Ishikawa (cell line): ENCODE measurements at regions not wholly inside any gene's neighbourhood (a gene's known extent, or its start where the extent isn't known, plus 50 kb on each side); places are given as distances from the start of the nearest gene placed in this dataset.

Source experiments
- CEBPB ChIP-seq: IDR thresholded peaks from 2 replicates; pipeline ENCODE4 v1.6.1; 2012
- CREB1 ChIP-seq: IDR thresholded peaks from 2 replicates; pipeline ENCODE4 v1.6.1; 2012; ENCODE audit warnings: low read depth
- EGR1 ChIP-seq: IDR thresholded peaks from 2 replicates; pipeline ENCODE4 v1.6.1; 2012
- EP300 ChIP-seq: IDR thresholded peaks from 2 replicates; pipeline ENCODE4 v1.6.1; 2012; ENCODE audit warnings: borderline replicate concordance
- FOXM1 ChIP-seq: IDR thresholded peaks from 2 replicates; pipeline ENCODE4 v1.6.1; 2012; ENCODE audit warnings: low read depth, borderline replicate concordance
- NFIC ChIP-seq: IDR thresholded peaks from 2 replicates; pipeline ENCODE4 v1.6.1; 2012
- RAD21 ChIP-seq: IDR thresholded peaks from 2 replicates; pipeline ENCODE4 v1.6.1; 2012; ENCODE audit warnings: low read depth
- TAF1 ChIP-seq: IDR thresholded peaks from 2 replicates; pipeline ENCODE4 v1.6.1; 2012; ENCODE audit warnings: low read depth, mild to moderate bottlenecking
- TCF12 ChIP-seq: IDR thresholded peaks from 2 replicates; pipeline ENCODE4 v1.6.1; 2012; ENCODE audit warnings: low read depth
- TEAD4 ChIP-seq: IDR thresholded peaks from 2 replicates; pipeline ENCODE4 v1.6.1; 2012
- YY1 ChIP-seq: IDR thresholded peaks from 2 replicates; pipeline ENCODE4 v1.6.1; 2012; ENCODE audit warnings: low read depth
- ZBTB7A ChIP-seq: IDR thresholded peaks from 2 replicates; pipeline ENCODE4 v1.6.1; 2012; ENCODE audit warnings: low read depth
- TF ChIP-seq, protein P1 (sequence below): IDR thresholded peaks from 2 replicates; pipeline ENCODE4 v1.6.1; 2012; ENCODE audit warnings: low read depth, mild to moderate bottlenecking
- TF ChIP-seq, protein P2 (sequence below): IDR thresholded peaks from 2 replicates; pipeline ENCODE4 v1.6.1; 2012
- TF ChIP-seq, protein P3 (sequence below): IDR thresholded peaks from 2 replicates; pipeline ENCODE4 v1.6.1; 2012

DNA sequence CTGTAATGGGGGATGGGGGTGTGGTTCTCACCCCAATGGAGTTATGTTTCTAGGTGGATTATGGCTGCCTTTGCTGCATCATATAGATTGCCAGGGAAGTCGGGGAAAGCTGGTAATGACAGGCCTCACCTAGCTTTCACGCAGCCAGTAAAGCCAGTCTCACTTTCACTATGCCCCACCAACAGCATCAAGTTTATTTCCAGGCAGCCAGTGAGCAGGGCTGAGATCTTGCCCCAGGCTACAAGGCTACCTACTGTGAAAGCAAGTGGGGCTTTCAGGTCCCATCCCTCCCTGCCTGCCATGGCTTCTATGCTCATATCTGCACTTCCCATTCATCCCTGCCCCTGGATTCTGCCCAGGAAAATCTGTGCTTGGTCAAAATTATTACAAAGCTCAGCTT is 61.7 kb upstream of the NXPH1 start:
- no peak for TF ChIP-seq ZBTB7A
- TF ChIP-seq, protein P1, sequence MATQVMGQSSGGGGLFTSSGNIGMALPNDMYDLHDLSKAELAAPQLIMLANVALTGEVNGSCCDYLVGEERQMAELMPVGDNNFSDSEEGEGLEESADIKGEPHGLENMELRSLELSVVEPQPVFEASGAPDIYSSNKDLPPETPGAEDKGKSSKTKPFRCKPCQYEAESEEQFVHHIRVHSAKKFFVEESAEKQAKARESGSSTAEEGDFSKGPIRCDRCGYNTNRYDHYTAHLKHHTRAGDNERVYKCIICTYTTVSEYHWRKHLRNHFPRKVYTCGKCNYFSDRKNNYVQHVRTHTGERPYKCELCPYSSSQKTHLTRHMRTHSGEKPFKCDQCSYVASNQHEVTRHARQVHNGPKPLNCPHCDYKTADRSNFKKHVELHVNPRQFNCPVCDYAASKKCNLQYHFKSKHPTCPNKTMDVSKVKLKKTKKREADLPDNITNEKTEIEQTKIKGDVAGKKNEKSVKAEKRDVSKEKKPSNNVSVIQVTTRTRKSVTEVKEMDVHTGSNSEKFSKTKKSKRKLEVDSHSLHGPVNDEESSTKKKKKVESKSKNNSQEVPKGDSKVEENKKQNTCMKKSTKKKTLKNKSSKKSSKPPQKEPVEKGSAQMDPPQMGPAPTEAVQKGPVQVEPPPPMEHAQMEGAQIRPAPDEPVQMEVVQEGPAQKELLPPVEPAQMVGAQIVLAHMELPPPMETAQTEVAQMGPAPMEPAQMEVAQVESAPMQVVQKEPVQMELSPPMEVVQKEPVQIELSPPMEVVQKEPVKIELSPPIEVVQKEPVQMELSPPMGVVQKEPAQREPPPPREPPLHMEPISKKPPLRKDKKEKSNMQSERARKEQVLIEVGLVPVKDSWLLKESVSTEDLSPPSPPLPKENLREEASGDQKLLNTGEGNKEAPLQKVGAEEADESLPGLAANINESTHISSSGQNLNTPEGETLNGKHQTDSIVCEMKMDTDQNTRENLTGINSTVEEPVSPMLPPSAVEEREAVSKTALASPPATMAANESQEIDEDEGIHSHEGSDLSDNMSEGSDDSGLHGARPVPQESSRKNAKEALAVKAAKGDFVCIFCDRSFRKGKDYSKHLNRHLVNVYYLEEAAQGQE: no peak
- TF ChIP-seq YY1: no peak
- no peak for TF ChIP-seq CREB1

DNA sequence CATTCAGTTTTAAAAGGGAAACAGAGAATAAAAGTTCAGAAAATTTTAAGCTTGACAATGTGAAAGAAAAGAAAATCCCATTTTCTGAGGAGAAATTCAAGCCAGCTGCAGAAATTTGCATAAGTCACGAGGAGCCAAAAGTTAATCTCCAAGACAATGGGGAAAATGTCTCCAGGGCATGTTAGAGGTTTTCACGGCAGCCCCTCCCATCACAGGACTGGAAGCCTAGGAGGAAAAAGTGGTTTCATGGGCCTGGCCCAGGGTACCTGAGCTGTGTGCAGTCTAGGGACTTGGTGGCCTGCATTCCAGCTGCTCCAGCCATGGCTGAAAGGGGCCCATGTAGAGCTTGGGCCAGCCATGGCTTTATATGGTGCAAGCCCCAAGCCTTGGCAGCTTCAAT is 59.6 kb upstream of the NXPH1 start:
- TF ChIP-seq EGR1: no peak
- TF ChIP-seq, protein P2, sequence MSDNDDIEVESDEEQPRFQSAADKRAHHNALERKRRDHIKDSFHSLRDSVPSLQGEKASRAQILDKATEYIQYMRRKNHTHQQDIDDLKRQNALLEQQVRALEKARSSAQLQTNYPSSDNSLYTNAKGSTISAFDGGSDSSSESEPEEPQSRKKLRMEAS: no peak
- TF ChIP-seq TAF1: no peak
- no peak for TF ChIP-seq NFIC
- TF ChIP-seq, protein P3, sequence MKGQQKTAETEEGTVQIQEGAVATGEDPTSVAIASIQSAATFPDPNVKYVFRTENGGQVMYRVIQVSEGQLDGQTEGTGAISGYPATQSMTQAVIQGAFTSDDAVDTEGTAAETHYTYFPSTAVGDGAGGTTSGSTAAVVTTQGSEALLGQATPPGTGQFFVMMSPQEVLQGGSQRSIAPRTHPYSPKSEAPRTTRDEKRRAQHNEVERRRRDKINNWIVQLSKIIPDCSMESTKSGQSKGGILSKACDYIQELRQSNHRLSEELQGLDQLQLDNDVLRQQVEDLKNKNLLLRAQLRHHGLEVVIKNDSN: no peak
- TF ChIP-seq, protein P1: no peak
- no peak for TF ChIP-seq ZBTB7A
- no peak for TF ChIP-seq FOXM1
- no peak for TF ChIP-seq TEAD4
- no peak for TF ChIP-seq CEBPB
- no peak for TF ChIP-seq CREB1
- no peak for TF ChIP-seq TCF12
- no peak for TF ChIP-seq EP300
- TF ChIP-seq YY1: no peak
- no peak for TF ChIP-seq RAD21

DNA sequence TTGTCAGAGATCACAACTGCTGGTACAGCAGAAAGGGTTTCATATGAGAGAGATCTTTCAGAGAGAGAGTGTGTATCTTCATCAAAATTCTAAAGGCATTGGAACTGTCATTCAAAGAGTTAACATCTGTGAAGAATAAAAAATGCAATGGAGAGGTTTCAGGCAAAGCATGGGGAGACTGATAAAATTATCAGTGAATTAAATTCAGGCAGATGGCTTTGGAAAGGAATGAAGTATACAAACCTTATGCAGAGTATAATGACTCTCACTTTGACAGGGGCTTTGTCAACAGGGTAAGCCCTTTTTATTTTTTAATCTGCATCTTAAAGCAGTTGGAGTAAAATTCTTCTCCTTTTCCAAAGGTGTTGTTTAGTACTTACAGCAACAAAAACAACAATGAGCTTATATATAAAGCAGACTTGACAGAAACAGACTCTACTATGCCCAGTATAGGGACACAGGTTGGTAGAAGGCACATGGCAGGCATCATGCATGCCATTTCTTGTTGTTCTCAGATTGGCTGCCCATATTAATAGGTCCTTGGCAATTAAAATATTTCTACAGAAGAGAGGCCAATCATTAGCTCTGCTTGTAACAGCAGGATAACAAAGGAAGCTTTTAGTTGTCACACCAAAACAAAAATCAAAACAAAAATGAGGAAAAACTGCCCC is 54.9 kb upstream of the NXPH1 start:
- TF ChIP-seq EGR1: no peak
- TF ChIP-seq, protein P2: no peak
- TF ChIP-seq RAD21: no peak
- TF ChIP-seq, protein P1: no peak
- TF ChIP-seq YY1: no peak
- no peak for TF ChIP-seq TAF1
- TF ChIP-seq, protein P3: no peak
- TF ChIP-seq CREB1: no peak
- no peak for TF ChIP-seq FOXM1
- TF ChIP-seq CEBPB: no peak

DNA sequence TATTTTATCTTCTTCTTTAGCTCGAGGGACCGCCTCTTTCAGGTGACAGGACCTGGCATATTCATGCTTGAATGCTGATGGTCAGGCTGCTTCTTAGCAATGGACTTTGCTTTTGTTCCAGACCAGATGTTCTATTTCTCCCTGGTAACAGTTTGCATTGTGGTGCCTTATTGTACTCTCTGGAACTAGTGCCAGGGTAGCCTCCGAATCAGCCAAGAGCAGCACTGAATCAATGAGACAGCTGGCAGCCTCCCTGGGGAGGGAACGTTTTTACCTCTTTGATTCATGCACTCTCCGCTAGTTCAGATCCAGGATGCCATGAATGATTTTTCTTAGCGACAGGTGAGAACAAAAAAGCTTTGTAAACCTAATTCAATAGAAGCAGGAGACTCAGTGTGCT is 54.1 kb upstream of the NXPH1 start:
- TF ChIP-seq, protein P2: no peak
- TF ChIP-seq NFIC (no peak), TAF1 (no peak), CEBPB (no peak), CREB1 (no peak), TCF12 (no peak), EGR1 (no peak), FOXM1 (no peak), ZBTB7A (no peak), RAD21 (no peak)
- TF ChIP-seq, protein P1: no peak
- TF ChIP-seq, protein P3: no peak
